WTC11 (cell line): ENCODE measurements at regions not wholly inside any gene's neighbourhood (a gene's known extent, or its start where the extent isn't known, plus 50 kb on each side); places are given as distances from the start of the nearest gene placed in this dataset.

ENCODE experiments used
- AFF4 ChIP-seq: sonication (generic); formaldehyde crosslinking; IDR thresholded peaks from 2 replicates; pipeline ENCODE4 v1.8.1; 2023; ENCODE audit warnings: mild to moderate bottlenecking, missing genetic modification reagents, borderline replicate concordance
- ARID4B ChIP-seq: sonication (generic); formaldehyde crosslinking; IDR thresholded peaks from 2 replicates; pipeline ENCODE4 v1.8.0; 2023; ENCODE audit warnings: missing genetic modification reagents, mild to moderate bottlenecking, borderline replicate concordance
- ATF2 ChIP-seq: sonication (generic); formaldehyde crosslinking; IDR thresholded peaks from 2 replicates; pipeline ENCODE4 v1.8.1; 2022; ENCODE audit warnings: low read depth, missing genetic modification reagents, borderline replicate concordance
- FOXP1 ChIP-seq: sonication (generic); formaldehyde crosslinking; IDR thresholded peaks from 2 replicates; pipeline ENCODE4 v1.8.0; 2022; ENCODE audit warnings: missing genetic modification reagents, mild to moderate bottlenecking, moderate library complexity, borderline replicate concordance
- MXD4 ChIP-seq: fragments of 250-450 bp; sonication (Bioruptor Pico); IDR thresholded peaks from 2 replicates; pipeline ENCODE4 v1.8.0; 2021; ENCODE audit warnings: mild to moderate bottlenecking, moderate library complexity, borderline replicate concordance
- NFE2L1 ChIP-seq: sonication (generic); formaldehyde crosslinking; IDR thresholded peaks from 2 replicates; pipeline ENCODE4 v1.8.1; 2023; ENCODE audit warnings: missing genetic modification reagents
- RORB ChIP-seq: fragments of 250-450 bp; sonication (Bioruptor Pico); IDR thresholded peaks from 2 replicates; pipeline ENCODE4 v1.9.0; 2021; ENCODE audit warnings: mild to moderate bottlenecking
- SMAD4 ChIP-seq: sonication (generic); formaldehyde crosslinking; IDR thresholded peaks from 2 replicates; pipeline ENCODE4 v1.8.0; 2022; ENCODE audit warnings: mild to moderate bottlenecking, missing genetic modification reagents
- TCF7 ChIP-seq: sonication (generic); formaldehyde crosslinking; IDR thresholded peaks from 2 replicates; pipeline ENCODE4 v1.8.0; 2022; ENCODE audit warnings: mild to moderate bottlenecking, low read depth, missing genetic modification reagents, moderate library complexity
- TEAD4 ChIP-seq: sonication (generic); formaldehyde crosslinking; IDR thresholded peaks from 2 replicates; pipeline ENCODE4 v1.8.0; 2022; ENCODE audit warnings: mild to moderate bottlenecking, missing genetic modification reagents
- ZNF281 ChIP-seq: sonication (generic); formaldehyde crosslinking; IDR thresholded peaks from 2 replicates; pipeline ENCODE4 v1.8.0; 2023; ENCODE audit warnings: mild to moderate bottlenecking, missing genetic modification reagents
- ZNF512 ChIP-seq: sonication (generic); formaldehyde crosslinking; IDR thresholded peaks from 2 replicates; pipeline ENCODE4 v1.8.1; 2022; ENCODE audit warnings: missing genetic modification reagents, borderline replicate concordance
- ZNF671 ChIP-seq: fragments of 250-450 bp; sonication (Bioruptor Pico); IDR thresholded peaks from 2 replicates; pipeline ENCODE4 v1.8.0; 2021; ENCODE audit warnings: mild to moderate bottlenecking
- ZSCAN18 ChIP-seq: fragments of 250-450 bp; sonication (Bioruptor Pico); IDR thresholded peaks from 2 replicates; pipeline ENCODE4 v2.1.2; 2022; ENCODE audit warnings: mild to moderate bottlenecking, moderate library complexity

GRCh38 chr9:129340427-129341170, 162.5 kb upstream of the IER5L start (continued):
- TF ChIP-seq ATF2 (CRISPR knock-in tag) (no peak), SMAD4 (CRISPR knock-in tag) (no peak), NFE2L1 (CRISPR knock-in tag) (no peak), ZNF671 (CRISPR knock-in tag) (no peak), TEAD4 (CRISPR knock-in tag) (no peak), RORB (CRISPR knock-in tag) (no peak), TCF7 (peak; percentile 52; the same call in 1 of the 2 replicates), ZSCAN18 (no peak), FOXP1 (CRISPR knock-in tag) (peak; percentile 34; the same call in 1 of the 2 replicates), ZNF512 (CRISPR knock-in tag) (no peak), MXD4 (CRISPR knock-in tag) (no peak), ARID4B (CRISPR knock-in tag) (no peak), ZNF281 (no peak), AFF4 (CRISPR knock-in tag) (no peak)
